Panc1 (cell line): ENCODE measurements at regions not wholly inside any gene's neighbourhood (a gene's known extent, or its start where the extent isn't known, plus 50 kb on each side); places are given as distances from the start of the nearest gene placed in this dataset.

Experiments used
- ATAC-seq: fragments of 200-7000 bp; cut with Tn5 transposase; 2 replicates; pipeline ENCODE4 v1.9.1; 2020; ENCODE audit warnings: mild to moderate bottlenecking, moderate library complexity
- BruUV-seq: library from RNA; stranded (reverse); fragments of 400-500 nt; replicated peaks from 2 replicates; lab custom pipeline; 2021; lab: Mats Ljungman, UMichigan
- CTCF ChIA-PET: fragments of 300-600 bp; sonication (Branson Sonifier 250); formaldehyde crosslinking; loops from one replicate; lab custom pipeline; 2022; ENCODE audit warnings: antibody characterized with exemption; lab: Charles Lee
- POLR2A ChIA-PET: fragments of 300-600 bp; sonication (Branson Sonifier 250); formaldehyde crosslinking; loops from one replicate; lab custom pipeline; 2022; ENCODE audit warnings: antibody characterized with exemption; lab: Charles Lee
- DNase-seq: peaks from one replicate; pipeline ENCODE4 v3.0.0-alpha.2; 2010; ENCODE audit warnings: low read depth, low spot score
- H3K27ac ChIP-seq: 2 replicates; pipeline ENCODE4 v1.5.1; 2011; ENCODE audit warnings: mild to moderate bottlenecking, low read length, inconsistent platforms
- H3K27me3 ChIP-seq: fragments of 200-500 bp; sonication (Bioruptor generic); 2 replicates; pipeline ENCODE4 v1.6.0; 2014; ENCODE audit warnings: low read length, inconsistent platforms; ENCODE audit not compliant: control insufficient read depth, insufficient read depth
- H3K36me3 ChIP-seq: fragments of 200-500 bp; sonication (Bioruptor generic); 2 replicates; pipeline ENCODE4 v1.5.1; 2014; ENCODE audit warnings: inconsistent platforms, mild to moderate bottlenecking, low read length, moderate library complexity; ENCODE audit not compliant: control insufficient read depth, insufficient read depth
- H3K4me1 ChIP-seq: 2 replicates; pipeline ENCODE4 v1.5.1; 2011; ENCODE audit warnings: inconsistent platforms, mild to moderate bottlenecking, low read length, moderate library complexity; ENCODE audit not compliant: control insufficient read depth, insufficient read depth
- H3K4me3 ChIP-seq, 2 experiments: 2 replicates each; pipeline ENCODE4 v1.5.1; 2011 to 2012; ENCODE audit warnings: low read depth in 2 of 2, low read length in 2 of 2, mild to moderate bottlenecking in 2 of 2, inconsistent platforms in 1 of 2, moderate library complexity in 1 of 2
- H3K9me3 ChIP-seq: fragments of 200-500 bp; sonication (Bioruptor generic); 2 replicates; pipeline ENCODE4 v1.5.1; 2014; ENCODE audit warnings: low read depth, mild to moderate bottlenecking, inconsistent platforms, low read length, moderate library complexity; ENCODE audit not compliant: control insufficient read depth, insufficient read depth
- POLR2AphosphoS5 ChIP-seq: IDR thresholded peaks from 2 replicates; pipeline ENCODE4 v1.6.1; 2012; ENCODE audit warnings: mild to moderate bottlenecking, low read depth, low read length, moderate library complexity
- REST ChIP-seq, 2 experiments: IDR thresholded peaks; 2 replicates each; pipeline ENCODE4 v1.6.1; 2011 to 2012; ENCODE audit warnings: low read depth in 2 of 2, control low read depth in 1 of 2, low read length in 1 of 2, mild to moderate bottlenecking in 1 of 2, moderate library complexity in 1 of 2; ENCODE audit not compliant: insufficient read depth in 1 of 2
- SIN3A ChIP-seq: IDR thresholded peaks from 2 replicates; pipeline ENCODE4 v1.6.1; 2012; ENCODE audit warnings: low read depth, mild to moderate bottlenecking, low read length, moderate library complexity, borderline replicate concordance; ENCODE audit not compliant: insufficient read depth
- TCF7L2 ChIP-seq: IDR thresholded peaks from 2 replicates; pipeline ENCODE4 v1.6.1; 2011; ENCODE audit warnings: mild to moderate bottlenecking, low read depth, low read length, inconsistent platforms
- in situ Hi-C: cut with HindIII; loops from 2 replicates; pipeline ENCODE4 v1.10.0; 2016; ENCODE audit warnings: low sequenced_read_pairs, low pct_unique_long_range_greater_than_20kb
- intact Hi-C: fragments of 100-400 bp; cut with micrococcal nuclease; formaldehyde crosslinking; loops from one replicate; pipeline ENCODE4 v1.10.0; 2022; ENCODE audit not compliant: unreplicated experiment
- TF ChIP-seq, protein P1 (sequence below): fragments of 450-650 bp; IDR thresholded peaks from 2 replicates; pipeline ENCODE4 v1.5.1; 2017; ENCODE audit warnings: mild to moderate bottlenecking

DNA sequence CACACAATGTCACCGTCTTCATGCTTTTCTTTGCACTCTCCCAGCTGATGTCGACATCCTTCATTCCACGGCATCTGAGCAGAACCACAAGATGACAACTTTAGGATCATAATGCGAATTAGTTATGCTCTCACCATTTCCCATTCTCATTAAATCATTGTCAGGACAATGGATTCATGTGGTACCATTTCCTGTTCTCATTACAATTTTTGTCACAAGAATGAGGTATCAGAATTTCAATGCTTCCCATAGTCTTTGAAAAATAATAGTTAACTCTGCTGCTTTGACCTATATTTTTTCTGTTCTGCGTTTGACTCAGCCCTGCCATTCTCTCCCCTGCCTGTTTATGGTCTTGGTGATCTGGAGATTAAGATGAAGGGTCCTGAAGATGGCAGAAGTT lies 175.7 kb upstream of the MDFIC2 start:
- intact Hi-C loops: no loop called here
- ATAC-seq: no peak

GRCh38 chr3:70486414-70487017 lies 174.1 kb upstream of the MDFIC2 start:
- no peaks in the 10 kb centered on the region for H3K36me3 ChIP-seq

More for the DNA sequence above, 175.7 kb upstream of the MDFIC2 start:
- TF ChIP-seq, protein P1, sequence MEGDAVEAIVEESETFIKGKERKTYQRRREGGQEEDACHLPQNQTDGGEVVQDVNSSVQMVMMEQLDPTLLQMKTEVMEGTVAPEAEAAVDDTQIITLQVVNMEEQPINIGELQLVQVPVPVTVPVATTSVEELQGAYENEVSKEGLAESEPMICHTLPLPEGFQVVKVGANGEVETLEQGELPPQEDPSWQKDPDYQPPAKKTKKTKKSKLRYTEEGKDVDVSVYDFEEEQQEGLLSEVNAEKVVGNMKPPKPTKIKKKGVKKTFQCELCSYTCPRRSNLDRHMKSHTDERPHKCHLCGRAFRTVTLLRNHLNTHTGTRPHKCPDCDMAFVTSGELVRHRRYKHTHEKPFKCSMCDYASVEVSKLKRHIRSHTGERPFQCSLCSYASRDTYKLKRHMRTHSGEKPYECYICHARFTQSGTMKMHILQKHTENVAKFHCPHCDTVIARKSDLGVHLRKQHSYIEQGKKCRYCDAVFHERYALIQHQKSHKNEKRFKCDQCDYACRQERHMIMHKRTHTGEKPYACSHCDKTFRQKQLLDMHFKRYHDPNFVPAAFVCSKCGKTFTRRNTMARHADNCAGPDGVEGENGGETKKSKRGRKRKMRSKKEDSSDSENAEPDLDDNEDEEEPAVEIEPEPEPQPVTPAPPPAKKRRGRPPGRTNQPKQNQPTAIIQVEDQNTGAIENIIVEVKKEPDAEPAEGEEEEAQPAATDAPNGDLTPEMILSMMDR: no peak
- no peak for TF ChIP-seq SIN3A
- no peak for TF ChIP-seq REST (IDR thresholded peaks at IDR 0.05; ENCODE audit: insufficient read depth in 1 of 2, low read depth in 2 of 2, low read length in 1 of 2)
- TF ChIP-seq TCF7L2: no peak
- no peak for TF ChIP-seq POLR2AphosphoS5
- H3K27me3 ChIP-seq: no peaks in the 10 kb centered on the region
- BruUV-seq: no TSS peak
- no peak for DNase-seq
- ChIA-PET POLR2A (no interaction called here), CTCF (no interaction called here)
- H3K4me3 ChIP-seq: no peak overlapping the region
- no peaks in the 10 kb centered on the region for H3K36me3 ChIP-seq
- no peaks in the 10 kb centered on the region for H3K4me1 ChIP-seq
- in situ Hi-C loops: no loop called here
- H3K9me3 ChIP-seq: no peaks in the 10 kb centered on the region
- H3K27ac ChIP-seq: no peak overlapping the region

More at GRCh38 chr3:70486414-70487017, 174.1 kb upstream of the MDFIC2 start:
- POLR2A ChIA-PET: no interaction called here
- no peak for ATAC-seq
- no peak overlapping the region for H3K27ac ChIP-seq
- intact Hi-C loops: no loop called here
- in situ Hi-C loops: no loop called here
- no TSS peak for BruUV-seq
- H3K4me1 ChIP-seq: no peaks in the 10 kb centered on the region
- no peaks in the 10 kb centered on the region for H3K27me3 ChIP-seq
- TF ChIP-seq TCF7L2 (no peak), POLR2AphosphoS5 (no peak), SIN3A (no peak), REST (IDR thresholded peaks at IDR 0.05; ENCODE audit: insufficient read depth in 1 of 2, low read depth in 2 of 2, low read length in 1 of 2) (no peak)
- TF ChIP-seq, protein P1: no peak
- no peaks in the 10 kb centered on the region for H3K9me3 ChIP-seq
- DNase-seq: no peak
- CTCF ChIA-PET: no interaction called here
- no peak overlapping the region for H3K4me3 ChIP-seq
